MM.1S (cell line): ENCODE measurements at regions not wholly inside any gene's neighbourhood (a gene's known extent, or its start where the extent isn't known, plus 50 kb on each side); places are given as distances from the start of the nearest gene placed in this dataset.

Source experiments
- DNase-seq: peaks from one replicate; pipeline ENCODE4 v3.0.0-alpha.2; 2015
- H2AFZ ChIP-seq: fragments of 300-600 bp; sonication (generic); 2 replicates; pipeline ENCODE4 v1.6.0; 2016; ENCODE audit warnings: antibody characterized with exemption, low read length
- H3F3A ChIP-seq: fragments of 300-600 bp; sonication (generic); 2 replicates; pipeline ENCODE4 v1.6.1; 2016; ENCODE audit warnings: mild to moderate bottlenecking, antibody characterized with exemption, low read length, moderate library complexity, mixed read lengths; ENCODE audit not compliant: insufficient read depth
- H3K27ac ChIP-seq: fragments of 300-600 bp; sonication (generic); 2 replicates; pipeline ENCODE4 v1.5.1; 2016; ENCODE audit warnings: mild to moderate bottlenecking, low read length
- H3K27me3 ChIP-seq: fragments of 300-600 bp; sonication (generic); replicated peaks from 2 replicates; pipeline ENCODE4 v1.6.0; 2016; ENCODE audit warnings: low read length; ENCODE audit not compliant: insufficient read depth
- H3K36me3 ChIP-seq: fragments of 300-600 bp; sonication (generic); replicated peaks from 2 replicates; pipeline ENCODE4 v1.6.1; 2016; ENCODE audit warnings: mild to moderate bottlenecking, low read length, mixed read lengths; ENCODE audit not compliant: insufficient read depth
- H3K4me1 ChIP-seq: fragments of 300-600 bp; sonication (generic); 2 replicates; pipeline ENCODE4 v1.6.1; 2016; ENCODE audit warnings: low read length, mixed read lengths
- H3K4me2 ChIP-seq: fragments of 300-600 bp; sonication (generic); 2 replicates; pipeline ENCODE4 v1.6.0; 2016; ENCODE audit warnings: low read depth, low read length
- H3K4me3 ChIP-seq: fragments of 300-600 bp; sonication (generic); 2 replicates; pipeline ENCODE4 v1.5.1; 2016; ENCODE audit warnings: low read length, mixed read lengths
- H3K79me2 ChIP-seq: fragments of 300-600 bp; sonication (generic); 2 replicates; pipeline ENCODE4 v1.6.1; 2016; ENCODE audit warnings: mixed run types, low read length, mixed read lengths
- H3K9ac ChIP-seq: fragments of 300-600 bp; sonication (generic); 2 replicates; pipeline ENCODE4 v1.6.1; 2016; ENCODE audit warnings: low read length, mixed read lengths
- H3K9me2 ChIP-seq: fragments of 300-600 bp; sonication (generic); replicated peaks from 2 replicates; pipeline ENCODE4 v1.6.1; 2016; ENCODE audit warnings: mild to moderate bottlenecking, low read length, mixed read lengths; ENCODE audit not compliant: insufficient read depth
- H3K9me3 ChIP-seq: fragments of 300-600 bp; sonication (generic); replicated peaks from 2 replicates; pipeline ENCODE4 v1.6.1; 2016; ENCODE audit warnings: mild to moderate bottlenecking, low read length, mixed read lengths; ENCODE audit not compliant: insufficient read depth
- H4K20me1 ChIP-seq: fragments of 300-600 bp; sonication (generic); 2 replicates; pipeline ENCODE4 v1.6.1; 2016; ENCODE audit warnings: mild to moderate bottlenecking, low read length, moderate library complexity, mixed read lengths; ENCODE audit not compliant: insufficient read depth
- EZH2 ChIP-seq: fragments of 300-600 bp; sonication (generic); optimal IDR thresholded peaks from 2 replicates; pipeline ENCODE3; 2017; ENCODE audit warnings: low read depth, mild to moderate bottlenecking, antibody characterized with exemption, low read length, mixed read lengths
- EZH2phosphoT487 ChIP-seq: fragments of 300-600 bp; sonication (generic); IDR thresholded peaks from 2 replicates; pipeline ENCODE4 v1.6.1; 2018; ENCODE audit warnings: antibody characterized with exemption, low read length
- TF ChIP-seq, protein P1 (sequence below): fragments of 300-600 bp; sonication (generic); IDR thresholded peaks from 2 replicates; pipeline ENCODE4 v1.5.1; 2016; ENCODE audit warnings: antibody characterized with exemption, low read length, mixed read lengths

DNA sequence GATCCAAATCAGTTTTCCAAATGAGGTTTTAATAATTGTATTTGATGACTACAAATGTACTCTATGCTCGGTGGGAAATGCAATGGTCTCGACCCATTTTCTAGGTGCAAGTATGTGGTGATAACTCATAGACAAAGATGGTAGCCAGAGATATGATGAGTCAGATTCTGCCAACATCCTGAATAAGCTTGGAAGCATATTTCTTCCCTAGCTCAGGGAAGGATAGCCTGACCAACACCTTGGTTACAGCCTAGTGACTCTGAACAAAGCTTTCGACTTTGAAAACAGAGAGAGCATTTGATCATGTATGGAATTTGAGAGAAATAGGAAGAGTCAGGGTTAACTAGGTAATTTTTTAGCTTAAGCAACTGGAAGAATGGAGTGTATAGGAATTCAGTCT is 128.3 kb upstream of the MYOCD start:
- no peaks in the 10 kb centered on the region for H4K20me1 ChIP-seq
- no peak for DNase-seq
- H3F3A ChIP-seq = no peaks in the 10 kb centered on the region
- H3K9me2 ChIP-seq = no peaks in the 10 kb centered on the region
- TF ChIP-seq, protein P1, sequence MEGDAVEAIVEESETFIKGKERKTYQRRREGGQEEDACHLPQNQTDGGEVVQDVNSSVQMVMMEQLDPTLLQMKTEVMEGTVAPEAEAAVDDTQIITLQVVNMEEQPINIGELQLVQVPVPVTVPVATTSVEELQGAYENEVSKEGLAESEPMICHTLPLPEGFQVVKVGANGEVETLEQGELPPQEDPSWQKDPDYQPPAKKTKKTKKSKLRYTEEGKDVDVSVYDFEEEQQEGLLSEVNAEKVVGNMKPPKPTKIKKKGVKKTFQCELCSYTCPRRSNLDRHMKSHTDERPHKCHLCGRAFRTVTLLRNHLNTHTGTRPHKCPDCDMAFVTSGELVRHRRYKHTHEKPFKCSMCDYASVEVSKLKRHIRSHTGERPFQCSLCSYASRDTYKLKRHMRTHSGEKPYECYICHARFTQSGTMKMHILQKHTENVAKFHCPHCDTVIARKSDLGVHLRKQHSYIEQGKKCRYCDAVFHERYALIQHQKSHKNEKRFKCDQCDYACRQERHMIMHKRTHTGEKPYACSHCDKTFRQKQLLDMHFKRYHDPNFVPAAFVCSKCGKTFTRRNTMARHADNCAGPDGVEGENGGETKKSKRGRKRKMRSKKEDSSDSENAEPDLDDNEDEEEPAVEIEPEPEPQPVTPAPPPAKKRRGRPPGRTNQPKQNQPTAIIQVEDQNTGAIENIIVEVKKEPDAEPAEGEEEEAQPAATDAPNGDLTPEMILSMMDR = no peak
- no peak for TF ChIP-seq EZH2phosphoT487
- no peak for TF ChIP-seq EZH2
- no peak overlapping the region for H2AFZ ChIP-seq
- H3K79me2 ChIP-seq = no peaks in the 10 kb centered on the region
- no peaks in the 10 kb centered on the region for H3K36me3 ChIP-seq
- no peak overlapping the region for H3K27ac ChIP-seq
- H3K4me2 ChIP-seq = no peak overlapping the region
- H3K4me1 ChIP-seq = no peaks in the 10 kb centered on the region
- H3K9me3 ChIP-seq = no peaks in the 10 kb centered on the region
- H3K9ac ChIP-seq = no peak overlapping the region
- H3K4me3 ChIP-seq = no peak overlapping the region
- no peaks in the 10 kb centered on the region for H3K27me3 ChIP-seq

DNA sequence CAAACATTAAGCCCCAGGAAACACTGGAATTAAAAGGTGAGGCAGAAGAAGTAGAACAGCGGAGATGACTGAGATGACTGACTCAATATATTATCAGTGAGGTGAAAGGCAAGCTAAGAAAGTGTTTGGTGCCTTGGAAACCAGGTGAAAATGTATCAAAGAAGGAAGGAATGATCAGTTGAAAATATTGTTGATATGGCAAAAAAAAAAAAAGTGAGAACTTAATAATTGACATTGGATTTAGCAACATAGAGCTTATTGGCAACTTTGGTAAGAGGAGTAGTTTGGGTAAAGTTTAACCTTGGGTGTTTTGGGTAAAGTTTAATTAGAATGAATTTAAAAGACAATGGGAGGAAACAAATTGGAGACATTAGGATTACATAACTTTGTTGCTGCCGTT is 127.7 kb upstream of the MYOCD start:
- Histone ChIP-seq H3K4me2 (no peak overlapping the region), H3F3A (no peaks in the 10 kb centered on the region), H3K36me3 (no peaks in the 10 kb centered on the region), H3K9ac (no peak overlapping the region), H3K27me3 (no peaks in the 10 kb centered on the region), H3K27ac (no peak overlapping the region), H3K4me1 (no peaks in the 10 kb centered on the region), H3K4me3 (no peak overlapping the region), H3K79me2 (no peaks in the 10 kb centered on the region), H2AFZ (no peak overlapping the region), H4K20me1 (no peaks in the 10 kb centered on the region), H3K9me3 (no peaks in the 10 kb centered on the region), H3K9me2 (no peaks in the 10 kb centered on the region)
- TF ChIP-seq EZH2 (no peak), EZH2phosphoT487 (no peak)
- TF ChIP-seq, protein P1 = no peak
- DNase-seq = no peak

DNA sequence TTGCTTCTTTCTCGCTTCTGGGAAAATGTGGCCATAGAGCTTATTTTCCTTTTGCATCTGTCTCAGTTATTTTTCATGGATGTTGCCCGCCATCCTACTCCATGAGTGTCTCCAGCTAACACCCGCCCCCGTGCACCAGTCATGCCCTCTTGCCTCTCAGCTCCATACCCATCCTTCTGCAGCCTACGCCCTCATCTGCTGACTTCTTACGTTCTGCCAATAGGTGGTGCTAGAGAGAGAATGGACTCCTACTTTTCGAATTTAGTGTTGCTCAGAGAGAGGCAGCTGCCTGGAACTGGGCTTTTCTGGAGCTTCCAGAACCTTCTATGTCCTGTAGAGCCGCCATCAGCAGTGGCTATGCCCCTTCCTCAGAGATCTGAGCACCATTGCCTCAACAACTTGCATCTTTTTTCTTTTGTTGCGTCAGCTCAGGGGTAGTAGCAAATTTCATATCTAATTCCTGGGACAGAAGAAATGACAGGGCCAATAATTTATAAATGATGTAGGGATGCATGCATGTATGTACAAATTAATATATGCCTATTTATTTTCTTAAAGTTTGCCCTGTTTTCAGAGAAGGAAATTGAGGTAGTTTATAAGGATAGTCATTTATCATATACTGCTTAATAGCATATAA is 119.7 kb upstream of the MYOCD start:
- H3K4me2 ChIP-seq = no peak overlapping the region
- no peak overlapping the region for H2AFZ ChIP-seq
- H3K36me3 ChIP-seq = no peaks in the 10 kb centered on the region
- no peaks in the 10 kb centered on the region for H3K9me2 ChIP-seq
- H3K79me2 ChIP-seq = no peaks in the 10 kb centered on the region
- no peak overlapping the region for H3K27ac ChIP-seq
- H3K9ac ChIP-seq = no peak overlapping the region
- H3F3A ChIP-seq = no peaks in the 10 kb centered on the region
- no peak overlapping the region for H3K4me3 ChIP-seq
- H3K9me3 ChIP-seq = no peaks in the 10 kb centered on the region
- TF ChIP-seq EZH2 = no peak
- TF ChIP-seq, protein P1 = peak; percentile 43
- no peak for TF ChIP-seq EZH2phosphoT487
- H4K20me1 ChIP-seq = no peaks in the 10 kb centered on the region
- no peaks in the 10 kb centered on the region for H3K27me3 ChIP-seq
- peak; percentile 8 for DNase-seq
- no peaks in the 10 kb centered on the region for H3K4me1 ChIP-seq
